OCI-LY3 (cell line): ENCODE measurements at regions not wholly inside any gene's neighbourhood (a gene's known extent, or its start where the extent isn't known, plus 50 kb on each side); places are given as distances from the start of the nearest gene placed in this dataset.

Experiments used
- EZH2phosphoT487 ChIP-seq: fragments of 200-600 bp; shearing (Covaris generic); IDR thresholded peaks from 2 replicates; pipeline ENCODE4 v1.6.1; 2018; ENCODE audit warnings: antibody characterized with exemption, mixed run types, low read depth
- TF ChIP-seq, protein P1 (sequence below): fragments of 200-600, 300-600 bp; sonication (generic); IDR thresholded peaks from 2 replicates; pipeline ENCODE4 v1.5.1; 2014; ENCODE audit warnings: antibody characterized with exemption, low read length, low read depth

DNA sequence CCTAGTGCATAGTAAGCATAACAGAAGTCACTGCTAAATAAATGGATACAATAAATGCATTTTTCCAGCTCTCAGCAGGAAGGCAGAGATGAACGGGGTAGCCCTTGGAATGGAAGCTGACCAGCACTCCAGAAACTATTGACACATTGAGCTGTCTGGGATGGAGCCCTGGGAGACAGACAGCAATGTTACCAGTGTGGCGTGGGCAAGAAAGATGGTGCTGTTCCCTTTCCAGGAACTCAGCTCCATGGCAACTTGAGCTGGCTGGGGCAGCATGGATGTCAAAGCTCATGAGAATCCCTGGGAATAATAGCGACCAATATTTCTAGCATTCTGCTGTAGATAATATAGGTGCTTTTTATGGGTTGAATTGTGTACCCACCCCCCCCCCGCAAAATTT, 104.3 kb upstream of the PTPRT start:
- TF ChIP-seq, protein P1, sequence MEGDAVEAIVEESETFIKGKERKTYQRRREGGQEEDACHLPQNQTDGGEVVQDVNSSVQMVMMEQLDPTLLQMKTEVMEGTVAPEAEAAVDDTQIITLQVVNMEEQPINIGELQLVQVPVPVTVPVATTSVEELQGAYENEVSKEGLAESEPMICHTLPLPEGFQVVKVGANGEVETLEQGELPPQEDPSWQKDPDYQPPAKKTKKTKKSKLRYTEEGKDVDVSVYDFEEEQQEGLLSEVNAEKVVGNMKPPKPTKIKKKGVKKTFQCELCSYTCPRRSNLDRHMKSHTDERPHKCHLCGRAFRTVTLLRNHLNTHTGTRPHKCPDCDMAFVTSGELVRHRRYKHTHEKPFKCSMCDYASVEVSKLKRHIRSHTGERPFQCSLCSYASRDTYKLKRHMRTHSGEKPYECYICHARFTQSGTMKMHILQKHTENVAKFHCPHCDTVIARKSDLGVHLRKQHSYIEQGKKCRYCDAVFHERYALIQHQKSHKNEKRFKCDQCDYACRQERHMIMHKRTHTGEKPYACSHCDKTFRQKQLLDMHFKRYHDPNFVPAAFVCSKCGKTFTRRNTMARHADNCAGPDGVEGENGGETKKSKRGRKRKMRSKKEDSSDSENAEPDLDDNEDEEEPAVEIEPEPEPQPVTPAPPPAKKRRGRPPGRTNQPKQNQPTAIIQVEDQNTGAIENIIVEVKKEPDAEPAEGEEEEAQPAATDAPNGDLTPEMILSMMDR: no peak
- no peak for TF ChIP-seq EZH2phosphoT487
